ENCODE measurements at regions not wholly inside any gene's neighbourhood (a gene's known extent, or its start where the extent isn't known, plus 50 kb on each side); places are given as distances from the start of the nearest gene placed in this dataset.

- Mint-ChIP-seq H3K36me3 (no peaks in the 10 kb centered on the region), H3K4me1 (no peaks in the 10 kb centered on the region), H3K9me3 (no peaks in the 10 kb centered on the region), H3K27ac (no peak overlapping the region), H3K4me3 (no peak overlapping the region)
- ATAC-seq (no peak), DNase-seq (ENCODE audit: low spot score in 2 of 2) (no peak)
These were observed 232.7 kb downstream of the TTC32 start for GRCh38 chr2:19669126-19669525.

GRCh38 chr2:19667536-19667949 lies 234.2 kb downstream of the TTC32 start:
- DNase-seq (ENCODE audit: low spot score in 2 of 2) (no peak), ATAC-seq (no peak)
- H3K4me1 Mint-ChIP-seq = no peaks in the 10 kb centered on the region
- no peak overlapping the region for H3K4me3 Mint-ChIP-seq
- no peaks in the 10 kb centered on the region for H3K36me3 Mint-ChIP-seq
- H3K27ac Mint-ChIP-seq = no peak overlapping the region
- no peaks in the 10 kb centered on the region for H3K9me3 Mint-ChIP-seq

GRCh38 chr2:19667085-19667484 lies 234.7 kb downstream of the TTC32 start:
- ATAC-seq = no peak
- no peaks in the 10 kb centered on the region for H3K9me3 Mint-ChIP-seq
- no peak for DNase-seq (ENCODE audit: low spot score in 2 of 2)
- H3K4me1 Mint-ChIP-seq = no peaks in the 10 kb centered on the region
- H3K27ac Mint-ChIP-seq = no peak overlapping the region
- no peaks in the 10 kb centered on the region for H3K36me3 Mint-ChIP-seq
- H3K4me3 Mint-ChIP-seq = no peak overlapping the region

- H3K9me3 Mint-ChIP-seq = no peaks in the 10 kb centered on the region
- H3K4me1 Mint-ChIP-seq = no peaks in the 10 kb centered on the region
- no peak overlapping the region for H3K4me3 Mint-ChIP-seq
- H3K36me3 Mint-ChIP-seq = no peaks in the 10 kb centered on the region
- no peak overlapping the region for H3K27ac Mint-ChIP-seq
- no peak for DNase-seq (ENCODE audit: low spot score in 2 of 2)
- ATAC-seq = no peak
These were observed 237.1 kb downstream of the TTC32 start for GRCh38 chr2:19664646-19665045.

- Mint-ChIP-seq H3K27ac (no peak overlapping the region), H3K36me3 (no peaks in the 10 kb centered on the region), H3K9me3 (no peaks in the 10 kb centered on the region), H3K4me1 (no peaks in the 10 kb centered on the region), H3K4me3 (no peak overlapping the region)
- no peak for DNase-seq (ENCODE audit: low spot score in 2 of 2)
- ATAC-seq = no peak
These were observed 242.6 kb downstream of the TTC32 start for GRCh38 chr2:19659024-19659792.

GRCh38 chr2:19656011-19656410 lies 245.8 kb downstream of the TTC32 start:
- H3K36me3 Mint-ChIP-seq = no peaks in the 10 kb centered on the region
- H3K9me3 Mint-ChIP-seq = no peaks in the 10 kb centered on the region

GRCh38 chr2:19654310-19655090 lies 247.3 kb downstream of the TTC32 start:
- H3K9me3 Mint-ChIP-seq = no peaks in the 10 kb centered on the region
- no peak for ATAC-seq
- H3K27ac Mint-ChIP-seq = no peak overlapping the region
- H3K4me3 Mint-ChIP-seq = no peak overlapping the region
- H3K4me1 Mint-ChIP-seq = no peaks in the 10 kb centered on the region
- no peak for DNase-seq (ENCODE audit: low spot score in 2 of 2)
- H3K36me3 Mint-ChIP-seq = no peaks in the 10 kb centered on the region

More at GRCh38 chr2:19656011-19656410, 245.8 kb downstream of the TTC32 start:
- Mint-ChIP-seq H3K27ac (no peak overlapping the region), H3K4me1 (no peaks in the 10 kb centered on the region), H3K4me3 (no peak overlapping the region)
- DNase-seq (ENCODE audit: low spot score in 2 of 2) = no peak
- ATAC-seq = no peak

- H3K4me3 Mint-ChIP-seq = no peak overlapping the region
- no peaks in the 10 kb centered on the region for H3K36me3 Mint-ChIP-seq
- no peak overlapping the region for H3K27ac Mint-ChIP-seq
- H3K4me1 Mint-ChIP-seq = no peaks in the 10 kb centered on the region
- ATAC-seq (no peak), DNase-seq (ENCODE audit: low spot score in 2 of 2) (no peak)
- no peaks in the 10 kb centered on the region for H3K9me3 Mint-ChIP-seq
These were observed 248.3 kb downstream of the TTC32 start for GRCh38 chr2:19653509-19653908.

GRCh38 chr2:19652811-19653210 lies 249.0 kb downstream of the TTC32 start:
- Mint-ChIP-seq H3K4me1 (no peaks in the 10 kb centered on the region), H3K36me3 (no peaks in the 10 kb centered on the region), H3K4me3 (no peak overlapping the region), H3K27ac (no peak overlapping the region), H3K9me3 (no peaks in the 10 kb centered on the region)
- ATAC-seq (peak; percentile 14), DNase-seq (ENCODE audit: low spot score in 2 of 2) (no peak)

GRCh38 chr2:19651466-19651865 lies 250.3 kb downstream of the TTC32 start:
- Mint-ChIP-seq H3K4me3 (no peak overlapping the region), H3K36me3 (no peaks in the 10 kb centered on the region), H3K4me1 (no peaks in the 10 kb centered on the region), H3K9me3 (no peaks in the 10 kb centered on the region), H3K27ac (no peak overlapping the region)
- ATAC-seq (no peak), DNase-seq (ENCODE audit: low spot score in 2 of 2) (no peak)

- ATAC-seq (no peak), DNase-seq (ENCODE audit: low spot score in 2 of 2) (peak in 1 of 2 donors; percentile 0)
- Mint-ChIP-seq H3K27ac (no peak overlapping the region), H3K4me1 (no peaks in the 10 kb centered on the region), H3K9me3 (no peaks in the 10 kb centered on the region), H3K4me3 (no peak overlapping the region), H3K36me3 (no peaks in the 10 kb centered on the region)
These were observed 251.9 kb downstream of the TTC32 start for GRCh38 chr2:19649785-19650380.

- no peak overlapping the region for H3K27ac Mint-ChIP-seq
- no peak overlapping the region for H3K4me3 Mint-ChIP-seq
- H3K9me3 Mint-ChIP-seq = peaks cover 2% of the 10 kb centered on the region
- no peaks in the 10 kb centered on the region for H3K36me3 Mint-ChIP-seq
- no peak for ATAC-seq
- H3K4me1 Mint-ChIP-seq = no peaks in the 10 kb centered on the region
- no peak for DNase-seq (ENCODE audit: low spot score in 2 of 2)
These were observed 252.6 kb downstream of the TTC32 start for GRCh38 chr2:19649142-19649541.

- no peak for DNase-seq (ENCODE audit: low spot score in 2 of 2)
- H3K9me3 Mint-ChIP-seq = peaks cover 2% of the 10 kb centered on the region
- no peak overlapping the region for H3K4me3 Mint-ChIP-seq
- H3K27ac Mint-ChIP-seq = no peak overlapping the region
- no peak for ATAC-seq
- no peaks in the 10 kb centered on the region for H3K4me1 Mint-ChIP-seq
- no peaks in the 10 kb centered on the region for H3K36me3 Mint-ChIP-seq
These were observed 253.2 kb downstream of the TTC32 start for GRCh38 chr2:19648583-19648982.

- peaks cover 2% of the 10 kb centered on the region for H3K9me3 Mint-ChIP-seq
- no peak for ATAC-seq
- no peak overlapping the region for H3K27ac Mint-ChIP-seq
- no peaks in the 10 kb centered on the region for H3K4me1 Mint-ChIP-seq
- DNase-seq (ENCODE audit: low spot score in 2 of 2) = no peak
- H3K4me3 Mint-ChIP-seq = no peak overlapping the region
- H3K36me3 Mint-ChIP-seq = no peaks in the 10 kb centered on the region
These were observed 254.8 kb downstream of the TTC32 start for GRCh38 chr2:19646987-19647386.

- ATAC-seq = no peak
- no peak for DNase-seq (ENCODE audit: low spot score in 2 of 2)
- H3K9me3 Mint-ChIP-seq = peaks cover 2% of the 10 kb centered on the region
- H3K4me1 Mint-ChIP-seq = no peaks in the 10 kb centered on the region
- no peak overlapping the region for H3K4me3 Mint-ChIP-seq
- H3K36me3 Mint-ChIP-seq = no peaks in the 10 kb centered on the region
- no peak overlapping the region for H3K27ac Mint-ChIP-seq
These were observed 257.0 kb downstream of the TTC32 start for GRCh38 chr2:19644763-19645162.

GRCh38 chr2:19643117-19643518 lies 258.7 kb downstream of the TTC32 start:
- H3K27ac Mint-ChIP-seq = no peak overlapping the region
- DNase-seq (ENCODE audit: low spot score in 2 of 2) (no peak), ATAC-seq (no peak)
- H3K9me3 Mint-ChIP-seq = peaks cover 2% of the 10 kb centered on the region
- no peak overlapping the region for H3K4me3 Mint-ChIP-seq
- no peaks in the 10 kb centered on the region for H3K36me3 Mint-ChIP-seq
- H3K4me1 Mint-ChIP-seq = no peaks in the 10 kb centered on the region

Measured in stimulated activated effector memory CD8-positive, alpha-beta T cell treated with anti-CD3 and anti-CD28 coated beads, Interleukin-12 subunit alpha, Interleukin-12 subunit beta, amount 100 ng/mL, for 72 hours (primary cell).